SK-N-SH treated with all-trans-retinoic acid at 6 μM for 48 hours (cell line): ENCODE measurements at regions not wholly inside any gene's neighbourhood (a gene's known extent, or its start where the extent isn't known, plus 50 kb on each side); places are given as distances from the start of the nearest gene placed in this dataset.

Experiments used
- ATAC-seq: fragments of 200-7000 bp; cut with Tn5 transposase; 3 replicates; pipeline ENCODE4 v1.9.1; 2020; ENCODE audit warnings: mild to moderate bottlenecking, moderate library complexity
- ARNTL ChIP-seq: fragments of 450-650 bp; formaldehyde crosslinking; IDR thresholded peaks from 2 replicates; pipeline ENCODE4 v1.5.0; 2020; ENCODE audit warnings: low read depth, mild to moderate bottlenecking, moderate library complexity, borderline replicate concordance
- CREB5 ChIP-seq: fragments of 250-450 bp; sonication (Bioruptor Pico); IDR thresholded peaks from 2 replicates; pipeline ENCODE4 v1.5.1; 2020; ENCODE audit warnings: low read depth, mild to moderate bottlenecking, moderate library complexity
- CSDC2 ChIP-seq: fragments of 250-450 bp; sonication (Bioruptor Pico); IDR thresholded peaks from 2 replicates; pipeline ENCODE4 v1.5.0; 2020; ENCODE audit warnings: mild to moderate bottlenecking, moderate library complexity
- CSRNP3 ChIP-seq: fragments of 250-450 bp; sonication (Bioruptor Pico); IDR thresholded peaks from 2 replicates; pipeline ENCODE4 v1.5.1; 2021; ENCODE audit warnings: mild to moderate bottlenecking, moderate library complexity
- ESRRG ChIP-seq: fragments of 250-450 bp; sonication (Bioruptor Pico); IDR thresholded peaks from 2 replicates; pipeline ENCODE4 v1.6.1; 2021; ENCODE audit warnings: mild to moderate bottlenecking
- PATZ1 ChIP-seq: fragments of 250-450 bp; sonication (Bioruptor Pico); IDR thresholded peaks from 2 replicates; pipeline ENCODE4 v1.8.0; 2020; ENCODE audit warnings: mild to moderate bottlenecking, moderate library complexity, borderline replicate concordance
- POU6F1 ChIP-seq: fragments of 250-450 bp; sonication (Bioruptor Pico); IDR thresholded peaks from 2 replicates; pipeline ENCODE4 v1.8.0; 2021; ENCODE audit warnings: low read depth, mild to moderate bottlenecking, moderate library complexity, borderline replicate concordance
- PPARA ChIP-seq: fragments of 250-450 bp; sonication (Bioruptor Pico); IDR thresholded peaks from 2 replicates; pipeline ENCODE4 v1.5.0; 2020; ENCODE audit warnings: mild to moderate bottlenecking, borderline replicate concordance
- RARB ChIP-seq: fragments of 250-450 bp; sonication (Bioruptor Pico); IDR thresholded peaks from 2 replicates; pipeline ENCODE4 v1.8.0; 2021; ENCODE audit warnings: mild to moderate bottlenecking, moderate library complexity
- TCF4 ChIP-seq: fragments of 250-450 bp; sonication (Bioruptor Pico); IDR thresholded peaks from 2 replicates; pipeline ENCODE4 v1.8.0; 2021; ENCODE audit warnings: mild to moderate bottlenecking, moderate library complexity, borderline replicate concordance
- TOX ChIP-seq: fragments of 250-450 bp; sonication (Bioruptor Pico); IDR thresholded peaks from 2 replicates; pipeline ENCODE4 v1.8.0; 2021; ENCODE audit warnings: mild to moderate bottlenecking, moderate library complexity, borderline replicate concordance
- TSHZ2 ChIP-seq: fragments of 250-450 bp; sonication (Bioruptor Pico); IDR thresholded peaks from 2 replicates; pipeline ENCODE4 v1.5.0; 2020; ENCODE audit warnings: mild to moderate bottlenecking, moderate library complexity
- ZC3H10 ChIP-seq: fragments of 250-450 bp; sonication (Bioruptor Pico); IDR thresholded peaks from 2 replicates; pipeline ENCODE4 v1.5.1; 2021; ENCODE audit warnings: mild to moderate bottlenecking, moderate library complexity
- ZFP3 ChIP-seq: fragments of 250-450 bp; sonication (Bioruptor Pico); IDR thresholded peaks from 2 replicates; pipeline ENCODE4 v1.5.0; 2020; ENCODE audit warnings: mild to moderate bottlenecking, moderate library complexity
- ZFP30 ChIP-seq: fragments of 450-650 bp; formaldehyde crosslinking; IDR thresholded peaks from 2 replicates; pipeline ENCODE4 v1.5.0; 2022; ENCODE audit warnings: mild to moderate bottlenecking, moderate library complexity
- ZNF565 ChIP-seq: fragments of 450-650 bp; formaldehyde crosslinking; conservative IDR thresholded peaks from 2 replicates; pipeline ENCODE4 v1.5.0; 2020; ENCODE audit warnings: low read depth, mild to moderate bottlenecking, moderate library complexity
- ZNF70 ChIP-seq: fragments of 450-650 bp; formaldehyde crosslinking; IDR thresholded peaks from 2 replicates; pipeline ENCODE4 v1.5.0; 2020; ENCODE audit warnings: mild to moderate bottlenecking, moderate library complexity
- ZNF8 ChIP-seq: fragments of 450-650 bp; formaldehyde crosslinking; IDR thresholded peaks from 2 replicates; pipeline ENCODE4 v1.5.0; 2020; ENCODE audit warnings: mild to moderate bottlenecking, moderate library complexity

GRCh38 chr13:87736849-87737385, 65.7 kb downstream of the SLITRK5 start:
- TF ChIP-seq RARB (no peak), TCF4 (CRISPR knock-in tag) (no peak), TOX (no peak), ARNTL (CRISPR knock-in tag) (no peak), PATZ1 (no peak), ZFP30 (no peak), ZC3H10 (CRISPR knock-in tag) (no peak)
- no peak for ATAC-seq

GRCh38 chr13:87754097-87754496, 82.9 kb downstream of the SLITRK5 start:
- no peak for ATAC-seq
- TF ChIP-seq CSRNP3 (CRISPR knock-in tag) = no peak
- no peak for TF ChIP-seq ZFP3 (CRISPR knock-in tag)
- no peak for TF ChIP-seq ZNF8
- TF ChIP-seq TSHZ2 = no peak
- TF ChIP-seq RARB = no peak
- TF ChIP-seq CSDC2 (CRISPR knock-in tag) = no peak
- no peak for TF ChIP-seq ARNTL (CRISPR knock-in tag)
- TF ChIP-seq ZFP30 = no peak
- TF ChIP-seq ZNF70 = no peak

- ATAC-seq = no peak
- TF ChIP-seq TOX (no peak), POU6F1 (CRISPR knock-in tag) (no peak), RARB (no peak), TCF4 (CRISPR knock-in tag) (no peak), ZFP3 (CRISPR knock-in tag) (no peak), ZNF8 (no peak), PPARA (CRISPR knock-in tag) (no peak), ESRRG (CRISPR knock-in tag) (no peak), CREB5 (CRISPR knock-in tag) (no peak), ZC3H10 (CRISPR knock-in tag) (no peak), ZNF565 (no peak), ZFP30 (no peak), CSRNP3 (CRISPR knock-in tag) (no peak), TSHZ2 (no peak)
Observed at GRCh38 chr13:87769445-87769844, 98.3 kb downstream of the SLITRK5 start.
